NB4 (cell line): ENCODE measurements at regions not wholly inside any gene's neighbourhood (a gene's known extent, or its start where the extent isn't known, plus 50 kb on each side); places are given as distances from the start of the nearest gene placed in this dataset.

ENCODE experiments used
- POLR2A ChIP-seq: IDR thresholded peaks from 2 replicates; pipeline ENCODE4 v1.6.1; 2011; ENCODE audit warnings: mild to moderate bottlenecking; ENCODE audit not compliant: insufficient read length; ENCODE audit errors: extremely low read depth
- TF ChIP-seq, protein P1 (sequence below): IDR thresholded peaks from one replicate; pipeline ENCODE4 v1.5.1; 2012; ENCODE audit warnings: low read depth, low read length

DNA sequence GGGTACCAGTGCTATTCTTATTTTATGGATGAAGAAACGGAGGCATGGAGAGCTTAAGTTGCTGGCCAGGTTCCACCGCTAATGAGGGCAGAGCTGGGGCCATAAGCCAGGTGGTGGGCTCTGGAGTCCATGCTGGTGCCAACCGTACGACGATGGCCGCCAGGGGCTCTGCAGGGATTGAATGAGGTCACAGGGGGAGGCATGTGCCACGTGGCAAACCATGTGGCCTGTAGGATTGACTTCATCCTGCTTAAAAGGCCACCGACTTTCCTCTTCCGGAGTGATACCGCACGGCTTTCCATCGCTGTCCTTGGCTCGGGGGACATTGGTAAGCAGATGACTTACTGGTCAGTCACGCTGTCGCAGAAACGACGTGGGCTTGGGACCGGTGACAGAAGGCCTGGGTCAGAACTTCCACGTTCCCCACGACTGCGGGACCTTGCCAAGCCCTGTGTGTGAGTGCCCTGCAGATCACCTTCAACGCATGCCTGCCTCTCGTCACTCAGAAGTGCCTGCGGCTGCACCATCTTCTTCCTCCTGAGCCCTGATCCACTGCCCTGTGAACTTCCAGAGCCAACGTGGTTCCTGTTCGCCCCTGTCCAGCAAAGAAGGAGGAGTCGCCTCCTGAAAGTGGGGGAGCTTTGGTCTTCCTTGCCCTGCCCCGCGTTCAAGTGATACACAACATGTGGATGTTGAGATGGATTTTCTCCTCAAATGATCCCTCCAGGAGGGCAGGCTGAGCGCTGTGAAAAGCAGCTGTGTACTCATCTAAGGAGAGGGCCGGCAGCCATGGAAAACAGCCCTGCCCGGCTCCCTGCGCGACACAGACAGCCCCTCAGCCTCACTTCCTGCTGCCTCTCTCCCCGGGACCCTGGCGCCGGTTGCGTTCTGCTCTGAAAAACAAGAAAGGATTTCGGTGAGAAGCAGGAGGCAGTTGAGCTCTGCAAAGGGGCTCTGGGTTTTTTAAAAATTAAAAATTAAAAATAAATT lies 176.7 kb downstream of the C16orf95 start:
- TF ChIP-seq POLR2A = no peak
- TF ChIP-seq, protein P1, sequence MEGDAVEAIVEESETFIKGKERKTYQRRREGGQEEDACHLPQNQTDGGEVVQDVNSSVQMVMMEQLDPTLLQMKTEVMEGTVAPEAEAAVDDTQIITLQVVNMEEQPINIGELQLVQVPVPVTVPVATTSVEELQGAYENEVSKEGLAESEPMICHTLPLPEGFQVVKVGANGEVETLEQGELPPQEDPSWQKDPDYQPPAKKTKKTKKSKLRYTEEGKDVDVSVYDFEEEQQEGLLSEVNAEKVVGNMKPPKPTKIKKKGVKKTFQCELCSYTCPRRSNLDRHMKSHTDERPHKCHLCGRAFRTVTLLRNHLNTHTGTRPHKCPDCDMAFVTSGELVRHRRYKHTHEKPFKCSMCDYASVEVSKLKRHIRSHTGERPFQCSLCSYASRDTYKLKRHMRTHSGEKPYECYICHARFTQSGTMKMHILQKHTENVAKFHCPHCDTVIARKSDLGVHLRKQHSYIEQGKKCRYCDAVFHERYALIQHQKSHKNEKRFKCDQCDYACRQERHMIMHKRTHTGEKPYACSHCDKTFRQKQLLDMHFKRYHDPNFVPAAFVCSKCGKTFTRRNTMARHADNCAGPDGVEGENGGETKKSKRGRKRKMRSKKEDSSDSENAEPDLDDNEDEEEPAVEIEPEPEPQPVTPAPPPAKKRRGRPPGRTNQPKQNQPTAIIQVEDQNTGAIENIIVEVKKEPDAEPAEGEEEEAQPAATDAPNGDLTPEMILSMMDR = no peak
